A673 (cell line): ENCODE measurements at regions not wholly inside any gene's neighbourhood (a gene's known extent, or its start where the extent isn't known, plus 50 kb on each side); places are given as distances from the start of the nearest gene placed in this dataset.

Experiments used
- BruUV-seq: library from RNA; stranded (reverse); fragments of 400-500 nt; replicated peaks from 2 replicates; lab custom pipeline; 2021; lab: Mats Ljungman, UMichigan
- CTCF ChIA-PET: fragments of 300-600 bp; sonication (Branson Sonifier 250); formaldehyde crosslinking; loops from one replicate; lab custom pipeline; 2022; ENCODE audit warnings: antibody characterized with exemption; lab: Charles Lee
- POLR2A ChIA-PET: fragments of 300-600 bp; sonication (Branson Sonifier 250); formaldehyde crosslinking; loops from one replicate; lab custom pipeline; 2022; ENCODE audit warnings: antibody characterized with exemption; ENCODE audit not compliant: low non-redundant PET; lab: Charles Lee
- DNase-seq: peaks from one replicate; pipeline ENCODE4 v3.0.0-alpha.2; 2015; ENCODE audit warnings: low spot score
- H3K27ac ChIP-seq: fragments of 200-600 bp; sonication (generic); 2 replicates; pipeline ENCODE4 v1.5.1; 2016; ENCODE audit warnings: mixed run types, low read depth, mild to moderate bottlenecking, mixed read lengths, antibody characterized with exemption, low read length; ENCODE audit not compliant: poor library complexity, severe bottlenecking
- H3K27me3 ChIP-seq: fragments of 200-600 bp; sonication (generic); replicated peaks from 2 replicates; pipeline ENCODE4 v1.6.1; 2017; ENCODE audit warnings: mixed run types, low read depth, mild to moderate bottlenecking, mixed read lengths, antibody characterized with exemption, low read length; ENCODE audit not compliant: insufficient read depth, poor library complexity
- H3K36me3 ChIP-seq: fragments of 200-600 bp; sonication (generic); 2 replicates; pipeline ENCODE4 v1.6.1; 2016; ENCODE audit warnings: mixed run types, mild to moderate bottlenecking, mixed read lengths, antibody characterized with exemption, low read length; ENCODE audit not compliant: insufficient read depth, poor library complexity, severe bottlenecking
- H3K4me1 ChIP-seq: fragments of 200-600 bp; sonication (generic); 2 replicates; pipeline ENCODE4 v1.6.1; 2017; ENCODE audit warnings: mixed run types, mild to moderate bottlenecking, mixed read lengths, antibody characterized with exemption, low read length; ENCODE audit not compliant: insufficient read depth, poor library complexity, severe bottlenecking
- H3K4me3 ChIP-seq: fragments of 200-600 bp; sonication (generic); 2 replicates; pipeline ENCODE4 v1.5.1; 2016; ENCODE audit warnings: low read depth, mixed run types, mild to moderate bottlenecking, mixed read lengths, low read length; ENCODE audit not compliant: poor library complexity, severe bottlenecking
- H3K9me3 ChIP-seq: fragments of 200-600 bp; sonication (generic); 2 replicates; pipeline ENCODE4 v1.6.1; 2016; ENCODE audit warnings: mixed run types, low read depth, mild to moderate bottlenecking, mixed read lengths, antibody characterized with exemption, low read length; ENCODE audit not compliant: poor library complexity, severe bottlenecking
- EZH2 ChIP-seq: fragments of 200-600 bp; sonication (generic); IDR thresholded peaks from 2 replicates; pipeline ENCODE4 v1.6.1; 2017; ENCODE audit warnings: borderline replicate concordance, low read depth, mild to moderate bottlenecking, mixed read lengths, antibody characterized with exemption, low read length; ENCODE audit not compliant: poor library complexity, severe bottlenecking
- intact Hi-C: fragments of 100-400 bp; cut with micrococcal nuclease; formaldehyde crosslinking; loops from one replicate; pipeline ENCODE4 v1.10.0; 2022; ENCODE audit not compliant: unreplicated experiment
- TF ChIP-seq, protein P1 (sequence below): fragments of 300-800, 200-600 bp; sonication (generic); conservative IDR thresholded peaks from 2 replicates; pipeline ENCODE4 v1.5.1; 2017; ENCODE audit warnings: low read depth, mild to moderate bottlenecking, antibody characterized with exemption, low read length, moderate library complexity, mixed read lengths

DNA sequence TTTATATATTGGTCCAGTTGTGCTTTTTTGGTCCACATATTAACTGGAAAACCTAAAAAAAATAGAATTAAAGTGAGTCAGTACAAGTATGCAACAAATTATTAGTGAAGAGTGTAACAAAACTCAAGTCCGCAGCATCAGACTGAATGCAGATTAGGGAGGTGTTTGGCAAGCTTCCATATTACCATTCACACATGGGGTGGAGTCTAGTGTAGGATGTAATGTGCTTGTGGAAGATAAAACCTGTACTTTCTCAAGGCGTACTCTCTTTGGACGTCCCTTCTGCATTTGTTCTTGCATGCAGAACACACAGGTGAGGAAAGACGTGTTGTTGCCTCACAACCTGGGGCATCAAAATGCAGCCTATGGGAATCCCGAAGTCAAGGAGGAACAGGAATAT is 668.7 kb downstream of the MRPL39 start:
- no TSS peak for BruUV-seq
- ChIA-PET POLR2A (no interaction called here), CTCF (no interaction called here)
- intact Hi-C loops = no loop called here
- no peak for DNase-seq
- Histone ChIP-seq H3K9me3 (peaks cover 10% of the 10 kb centered on the region), H3K4me3 (no peak overlapping the region), H3K27me3 (no peaks in the 10 kb centered on the region), H3K27ac (no peak overlapping the region), H3K4me1 (no peaks in the 10 kb centered on the region), H3K36me3 (no peaks in the 10 kb centered on the region)
- TF ChIP-seq EZH2 = no peak
- TF ChIP-seq, protein P1, sequence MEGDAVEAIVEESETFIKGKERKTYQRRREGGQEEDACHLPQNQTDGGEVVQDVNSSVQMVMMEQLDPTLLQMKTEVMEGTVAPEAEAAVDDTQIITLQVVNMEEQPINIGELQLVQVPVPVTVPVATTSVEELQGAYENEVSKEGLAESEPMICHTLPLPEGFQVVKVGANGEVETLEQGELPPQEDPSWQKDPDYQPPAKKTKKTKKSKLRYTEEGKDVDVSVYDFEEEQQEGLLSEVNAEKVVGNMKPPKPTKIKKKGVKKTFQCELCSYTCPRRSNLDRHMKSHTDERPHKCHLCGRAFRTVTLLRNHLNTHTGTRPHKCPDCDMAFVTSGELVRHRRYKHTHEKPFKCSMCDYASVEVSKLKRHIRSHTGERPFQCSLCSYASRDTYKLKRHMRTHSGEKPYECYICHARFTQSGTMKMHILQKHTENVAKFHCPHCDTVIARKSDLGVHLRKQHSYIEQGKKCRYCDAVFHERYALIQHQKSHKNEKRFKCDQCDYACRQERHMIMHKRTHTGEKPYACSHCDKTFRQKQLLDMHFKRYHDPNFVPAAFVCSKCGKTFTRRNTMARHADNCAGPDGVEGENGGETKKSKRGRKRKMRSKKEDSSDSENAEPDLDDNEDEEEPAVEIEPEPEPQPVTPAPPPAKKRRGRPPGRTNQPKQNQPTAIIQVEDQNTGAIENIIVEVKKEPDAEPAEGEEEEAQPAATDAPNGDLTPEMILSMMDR = no peak

DNA sequence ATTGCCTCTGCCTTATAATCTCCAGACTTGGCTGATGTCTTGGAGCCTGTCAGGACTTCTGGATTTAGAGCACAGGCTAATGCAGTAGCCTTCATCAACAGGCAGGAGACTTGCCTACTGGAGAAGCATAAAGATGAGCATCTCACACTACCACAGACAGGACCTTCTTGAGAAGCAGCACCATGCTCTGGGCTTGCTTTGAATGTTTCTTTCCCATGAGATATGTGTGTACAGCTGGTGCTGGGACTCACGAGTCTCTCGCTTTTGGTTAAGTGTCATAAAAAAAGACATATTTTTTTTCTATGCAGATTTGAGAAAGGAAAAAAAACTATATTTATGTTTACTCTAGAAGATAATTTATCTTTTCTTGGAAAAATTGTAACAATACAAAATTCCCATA is 671.3 kb downstream of the MRPL39 start:
- DNase-seq = no peak
- Histone ChIP-seq H3K27ac (no peak overlapping the region), H3K9me3 (peaks cover 7% of the 10 kb centered on the region), H3K4me3 (no peak overlapping the region), H3K27me3 (no peaks in the 10 kb centered on the region), H3K4me1 (no peaks in the 10 kb centered on the region), H3K36me3 (no peaks in the 10 kb centered on the region)
- ChIA-PET CTCF (no interaction called here), POLR2A (no interaction called here)
- no TSS peak for BruUV-seq
- TF ChIP-seq, protein P1 = no peak
- TF ChIP-seq EZH2 = no peak
- intact Hi-C loops = no loop called here

DNA sequence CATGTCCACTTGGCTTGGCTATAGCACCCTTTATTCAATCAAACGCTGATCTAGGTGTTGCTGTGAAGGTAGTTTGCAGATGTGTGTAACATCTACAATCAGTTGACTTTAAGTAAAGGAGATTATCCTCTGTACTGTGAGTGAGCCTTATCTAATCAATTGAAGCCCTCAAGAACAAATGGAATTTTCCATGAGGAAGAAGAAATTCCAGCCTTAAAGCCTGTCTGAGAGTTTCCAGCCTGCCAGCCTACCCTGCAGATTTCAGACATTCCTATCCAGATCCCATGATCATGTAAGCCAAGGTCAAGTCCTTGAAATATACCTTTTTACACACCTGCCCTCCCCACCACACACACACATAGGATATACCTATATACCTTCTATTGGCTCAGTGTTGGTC is 696.7 kb downstream of the MRPL39 start:
- Histone ChIP-seq H3K4me3 (no peak overlapping the region), H3K4me1 (no peaks in the 10 kb centered on the region), H3K27ac (no peak overlapping the region), H3K9me3 (peaks cover 13% of the 10 kb centered on the region), H3K36me3 (no peaks in the 10 kb centered on the region), H3K27me3 (no peaks in the 10 kb centered on the region)
- DNase-seq = no peak
- POLR2A ChIA-PET = no interaction called here
- no peak for TF ChIP-seq EZH2
- TF ChIP-seq, protein P1 = no peak
- CTCF ChIA-PET = no interaction called here
- no TSS peak for BruUV-seq
- intact Hi-C loops = no loop called here
